HG02840 (cell line): ENCODE measurements at regions not wholly inside any gene's neighbourhood (a gene's known extent, or its start where the extent isn't known, plus 50 kb on each side); places are given as distances from the start of the nearest gene placed in this dataset.

Source experiments
- ATAC-seq: cut with Tn5 transposase; IDR thresholded peaks from one replicate; pipeline ENCODE4 v1.9.1; 2021; ENCODE audit warnings: mild to moderate bottlenecking, moderate library complexity, moderate number of reproducible peaks; ENCODE audit not compliant: unreplicated experiment, low FRiP score

GRCh38 chr13:34881494-34881893 lies 60.6 kb upstream of the NBEA start:
- ATAC-seq = no peak

- no peak for ATAC-seq
Observed at GRCh38 chr13:34883396-34883795, 58.7 kb upstream of the NBEA start.

- no peak for ATAC-seq
Observed at GRCh38 chr13:34884366-34884765, 57.7 kb upstream of the NBEA start.

DNA sequence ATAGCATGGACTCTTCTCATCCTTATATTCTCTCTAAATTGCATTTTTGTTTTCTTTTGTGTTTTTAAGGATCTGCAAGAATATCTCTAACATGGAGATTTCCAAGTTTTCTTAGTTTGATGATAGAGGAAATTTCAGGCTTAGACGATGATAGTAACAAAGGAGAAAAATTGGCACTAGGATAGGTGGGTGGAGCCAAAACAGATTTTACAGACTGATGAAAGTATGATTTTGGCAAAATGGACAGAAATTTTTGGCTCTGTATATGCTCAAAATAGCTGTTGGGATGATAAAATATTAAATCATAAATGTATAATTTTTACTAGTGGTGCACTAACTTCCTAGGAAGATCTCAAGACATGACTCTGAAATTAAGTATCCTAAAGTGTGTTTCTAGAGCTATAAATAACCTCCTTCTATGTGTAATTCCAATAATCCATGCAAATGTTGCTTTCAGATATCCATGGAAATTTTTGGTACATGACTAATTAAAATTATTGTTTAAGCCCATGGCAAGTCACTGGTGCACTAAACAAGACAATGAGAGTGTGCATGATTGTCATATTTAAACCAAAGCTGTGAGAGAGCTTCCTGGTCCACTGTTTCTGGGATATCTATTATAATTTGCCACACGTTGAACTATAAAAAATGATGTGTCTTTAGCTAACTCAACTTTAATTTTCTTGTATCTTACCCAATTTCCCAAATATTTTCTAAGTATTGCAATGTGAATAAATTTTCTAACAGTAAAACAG lies 55.8 kb upstream of the NBEA start:
- no peak for ATAC-seq

GRCh38 chr13:34886987-34887386 lies 55.1 kb upstream of the NBEA start:
- ATAC-seq = no peak
